HG02970 (cell line): ENCODE measurements at regions not wholly inside any gene's neighbourhood (a gene's known extent, or its start where the extent isn't known, plus 50 kb on each side); places are given as distances from the start of the nearest gene placed in this dataset.
"Not testable (repeated sequence)": the region's sequence is repeated elsewhere in the genome, so short reads cannot be mapped to it uniquely, and the experiment has no call there.

ENCODE experiments used
- ATAC-seq: cut with Tn5 transposase; IDR thresholded peaks from one replicate; pipeline ENCODE4 v1.9.1; 2021; ENCODE audit warnings: mild to moderate bottlenecking, moderate library complexity, moderate number of reproducible peaks; ENCODE audit not compliant: unreplicated experiment, low FRiP score

DNA sequence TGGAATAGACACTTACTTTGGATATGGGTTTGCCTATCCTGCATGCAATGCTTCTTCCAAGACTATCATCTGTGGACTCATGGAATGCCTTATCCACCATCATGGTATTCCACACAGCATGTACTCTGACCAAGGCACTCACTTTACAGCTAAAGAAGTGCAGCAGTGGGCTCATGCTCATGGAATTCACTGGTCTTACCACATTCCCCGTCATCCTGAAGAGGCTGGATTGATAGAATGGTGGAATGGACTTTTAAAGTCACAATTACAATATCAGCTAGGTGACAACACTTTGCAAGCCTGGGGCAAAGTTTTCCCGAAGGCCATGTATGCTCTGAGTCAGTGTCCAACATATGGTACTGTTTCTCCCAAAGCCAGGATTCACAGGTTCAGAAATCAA is 199.1 kb downstream of the GJA1 start:
- ATAC-seq, result not testable (repeated sequence)

DNA sequence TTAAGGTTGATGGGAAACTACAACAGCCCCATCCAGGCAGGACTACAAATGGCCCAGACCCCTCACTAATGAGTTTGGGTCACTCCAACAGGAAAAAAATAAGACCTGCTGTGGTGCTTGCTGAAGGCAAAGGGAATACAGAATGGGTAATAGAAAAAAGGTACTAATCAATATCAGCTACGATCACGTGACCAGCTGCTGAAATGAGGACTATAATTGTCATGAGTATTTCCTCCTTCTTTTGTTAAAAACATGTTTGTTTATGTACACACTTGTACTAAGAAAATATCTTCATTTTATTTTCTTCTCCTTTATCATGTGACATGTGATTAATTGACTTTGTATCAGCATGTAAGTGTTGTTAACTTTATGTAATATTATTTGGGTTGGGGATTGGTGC is 199.9 kb downstream of the GJA1 start:
- no peak for ATAC-seq

DNA sequence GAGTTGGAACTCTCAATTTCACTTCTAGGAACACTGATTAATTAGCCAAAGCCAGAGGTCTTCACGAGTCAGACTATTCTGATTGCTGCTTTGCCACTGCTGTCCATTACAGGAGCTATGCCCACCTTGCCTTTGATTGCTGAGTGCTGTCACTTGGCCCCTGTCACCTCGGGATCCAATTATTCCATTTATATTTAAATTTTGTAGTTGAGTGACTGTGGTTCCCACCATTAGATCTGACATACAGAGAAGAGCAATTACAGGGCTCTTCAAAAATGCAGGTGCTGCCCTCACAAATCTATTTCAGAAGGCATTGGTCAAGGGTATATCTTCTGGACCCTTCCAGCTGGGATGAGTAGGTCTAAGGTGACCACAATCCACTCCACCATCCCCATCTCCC is 200.8 kb downstream of the GJA1 start:
- not testable (repeated sequence) for ATAC-seq

DNA sequence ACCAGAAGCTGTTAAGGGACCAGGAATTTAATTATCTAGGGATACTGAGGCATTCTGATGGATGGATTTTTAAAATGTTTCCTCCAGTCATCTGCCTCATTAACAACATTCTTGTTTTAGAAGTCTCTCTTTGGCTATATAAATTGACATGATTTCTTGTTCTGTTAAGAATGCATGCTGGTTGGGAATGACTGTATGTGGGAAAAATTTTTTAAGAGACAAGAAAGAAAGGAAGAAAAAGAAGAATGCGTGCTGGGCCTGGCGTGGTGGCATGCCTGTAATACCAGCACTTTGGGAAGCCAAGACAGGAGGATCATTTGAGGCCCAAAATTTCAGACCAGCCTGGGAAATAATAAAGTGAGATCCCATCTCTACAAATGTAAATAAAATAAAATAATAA is 203.6 kb downstream of the GJA1 start:
- no peak for ATAC-seq

DNA sequence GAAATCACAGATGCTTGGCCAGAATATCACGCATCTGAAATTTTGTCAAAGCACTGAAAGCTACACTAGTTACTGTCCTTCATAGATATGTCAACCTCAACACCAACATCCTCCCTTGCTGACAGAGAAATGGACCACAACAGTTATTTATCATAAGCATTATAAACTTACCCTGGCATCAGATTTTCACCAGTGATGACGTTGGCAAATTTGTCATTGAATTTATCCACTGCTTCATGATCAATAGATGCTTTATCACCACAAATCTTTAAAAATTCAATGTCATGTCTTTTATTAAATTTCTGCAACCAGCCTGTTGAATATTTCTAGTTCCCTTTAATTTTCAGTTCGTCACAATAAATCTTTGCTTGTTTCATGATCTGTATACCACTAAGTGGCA is 205.7 kb downstream of the GJA1 start:
- no peak for ATAC-seq

DNA sequence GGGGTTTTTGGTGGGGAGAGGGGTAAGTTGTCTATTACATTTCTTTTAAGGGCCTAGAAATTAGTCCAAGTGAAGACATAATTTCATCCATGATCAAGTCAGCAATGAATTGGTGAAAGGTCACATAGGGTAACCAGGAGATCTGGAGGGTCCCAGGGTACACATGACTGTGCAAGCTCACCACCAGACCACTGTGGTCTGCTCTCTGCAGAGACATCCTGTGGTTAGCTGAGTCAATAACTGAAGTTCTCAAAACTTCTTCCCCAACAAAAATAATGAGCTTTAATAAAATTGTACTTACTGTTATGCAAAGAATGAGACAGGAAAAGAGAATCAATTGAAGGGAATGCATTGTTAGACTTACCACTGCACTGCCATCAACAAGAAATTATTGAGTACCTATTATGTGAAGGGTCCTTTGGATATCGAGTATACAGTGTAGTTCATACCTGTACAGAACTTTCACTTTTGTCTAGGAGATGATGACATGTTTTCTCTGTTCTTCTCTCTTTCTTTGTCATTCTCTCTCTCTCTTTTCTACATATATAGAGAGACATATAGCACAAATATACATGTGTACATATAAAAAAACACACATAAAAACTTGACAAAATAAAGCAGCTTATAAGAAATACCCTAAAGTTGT is 209.8 kb downstream of the GJA1 start:
- no peak for ATAC-seq

DNA sequence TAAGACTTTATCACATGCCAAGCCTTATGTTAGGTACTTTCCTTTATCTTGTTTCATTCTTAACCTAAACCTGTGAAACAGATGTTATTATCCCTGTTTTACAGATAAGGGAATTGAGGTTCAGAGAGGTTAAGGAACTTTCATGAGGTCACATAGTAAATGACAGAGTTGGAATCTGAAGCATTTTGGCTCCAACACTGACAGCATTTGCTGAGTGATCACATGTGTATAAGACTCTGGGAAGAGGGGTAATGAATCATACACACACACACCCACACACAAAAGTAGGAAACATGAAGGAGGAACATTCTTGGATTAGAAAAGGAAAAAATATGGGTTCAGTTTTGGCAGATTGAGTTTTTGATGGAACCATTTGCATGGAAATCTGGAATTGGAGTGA is 212.5 kb downstream of the GJA1 start:
- no peak for ATAC-seq

DNA sequence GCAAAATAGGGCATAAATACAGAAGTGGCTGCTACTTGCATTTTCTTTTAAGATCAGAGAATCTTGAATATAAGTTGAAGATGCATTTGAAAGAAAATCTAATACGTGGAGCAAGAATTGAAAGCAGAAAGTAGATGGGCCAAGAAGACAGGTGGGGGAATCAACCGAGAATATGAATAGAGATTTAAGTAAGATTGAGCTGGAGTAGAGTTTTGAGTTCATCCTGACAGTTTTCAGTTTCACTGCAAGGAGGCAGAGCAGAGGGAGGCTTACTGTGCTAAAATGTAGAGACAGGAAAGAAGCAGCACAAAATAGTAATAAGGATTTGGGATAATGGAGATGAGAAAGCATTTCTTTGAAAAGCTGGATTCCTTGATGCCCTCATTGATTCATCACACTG is 214.5 kb downstream of the GJA1 start:
- no peak for ATAC-seq

DNA sequence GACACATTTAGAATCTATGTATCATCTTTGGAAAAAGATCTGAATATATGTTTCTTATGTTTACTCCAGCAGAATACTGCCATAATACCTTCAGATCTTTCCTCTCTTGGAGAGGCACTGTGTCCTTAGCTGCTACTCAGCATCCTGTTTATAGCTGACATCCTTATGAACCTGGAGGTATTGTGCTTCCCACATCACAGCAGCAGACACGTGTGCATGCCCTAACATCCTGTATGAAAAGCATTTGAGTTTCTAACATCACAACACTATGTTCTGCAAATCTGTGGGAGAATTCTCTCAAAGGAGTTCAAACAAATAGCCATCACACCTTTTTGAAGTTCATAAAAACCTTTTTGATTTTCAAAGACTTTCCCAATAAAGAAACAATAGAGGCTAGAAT is 216.0 kb downstream of the GJA1 start:
- ATAC-seq, result no peak

DNA sequence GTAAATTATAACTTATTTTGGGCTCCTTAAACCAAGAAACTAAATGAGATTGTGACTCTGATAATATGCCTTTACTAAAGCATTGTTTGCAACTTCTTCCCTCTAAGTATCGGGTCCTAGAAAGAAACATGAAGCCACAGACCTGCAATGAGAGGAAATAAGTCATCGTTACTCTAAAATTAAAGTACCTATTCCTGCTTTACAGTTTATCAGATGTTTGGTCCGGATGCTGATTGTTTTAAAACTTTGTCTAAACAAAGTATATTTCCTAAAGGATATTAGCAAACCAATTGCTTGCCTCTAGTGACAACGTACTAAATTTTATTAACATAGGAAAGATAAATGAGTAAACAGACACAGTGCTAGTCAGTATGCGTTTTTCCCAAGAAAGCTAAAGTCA is 216.8 kb downstream of the GJA1 start:
- ATAC-seq, result no peak

DNA sequence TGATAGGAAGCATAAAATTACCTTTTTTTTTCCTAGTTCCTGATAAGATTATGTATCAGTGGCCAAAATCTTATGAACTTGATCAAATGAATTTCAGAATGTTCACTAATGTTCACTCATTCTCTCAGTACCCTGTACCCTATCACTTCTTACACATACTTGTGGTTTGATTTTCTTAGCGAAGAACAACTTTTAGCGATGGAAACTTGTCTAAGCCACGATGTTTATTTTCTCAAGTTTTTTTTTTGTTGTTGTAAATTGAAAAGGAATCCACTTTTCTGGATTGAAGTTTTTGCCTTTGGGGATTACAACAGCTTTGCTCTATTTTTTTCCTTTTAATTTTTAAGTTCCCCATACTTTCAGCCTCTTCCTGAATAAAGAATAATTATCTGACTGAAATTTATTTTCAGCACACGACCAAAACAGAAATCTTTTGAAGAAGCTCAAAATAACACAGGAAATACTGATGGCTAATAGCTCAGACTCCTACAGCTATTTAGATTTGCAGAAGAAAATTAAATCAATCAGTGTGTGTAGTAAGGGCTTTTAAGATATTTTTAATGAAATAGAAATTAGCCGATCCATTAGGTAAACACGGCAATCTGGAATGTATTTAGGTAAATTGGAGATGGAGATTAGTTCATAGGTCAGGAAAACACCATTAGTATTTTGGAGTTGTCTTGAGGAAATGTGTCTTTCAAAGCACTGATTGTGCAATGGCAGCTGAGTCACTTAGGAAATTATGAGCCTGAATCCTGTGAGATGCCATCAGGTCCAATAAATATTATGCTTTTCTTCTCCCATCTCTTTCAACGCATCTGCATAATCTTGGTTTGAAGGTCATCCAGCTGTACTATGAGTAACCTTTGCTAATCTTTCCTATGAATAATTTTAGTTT is 217.5 kb downstream of the GJA1 start:
- no peak for ATAC-seq

DNA sequence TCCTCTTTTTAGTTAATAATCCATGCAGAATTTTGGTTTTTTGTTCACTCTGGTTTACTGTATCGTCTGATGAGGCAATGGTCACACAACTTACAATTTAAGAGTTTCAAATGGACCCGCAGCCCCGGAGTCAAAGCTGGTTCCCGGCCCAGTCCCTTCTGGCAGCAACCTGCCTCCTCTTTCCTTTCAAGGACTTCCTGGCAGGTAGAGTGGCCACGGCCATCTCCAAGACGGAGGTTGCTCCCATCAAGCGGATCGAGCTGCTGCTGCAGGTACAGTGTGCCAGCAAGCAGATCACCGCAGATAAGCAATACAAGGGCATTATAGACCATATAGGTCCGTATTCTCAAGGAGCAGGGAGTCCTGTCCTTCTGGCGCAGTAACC is 218.2 kb downstream of the GJA1 start:
- ATAC-seq, result no peak

DNA sequence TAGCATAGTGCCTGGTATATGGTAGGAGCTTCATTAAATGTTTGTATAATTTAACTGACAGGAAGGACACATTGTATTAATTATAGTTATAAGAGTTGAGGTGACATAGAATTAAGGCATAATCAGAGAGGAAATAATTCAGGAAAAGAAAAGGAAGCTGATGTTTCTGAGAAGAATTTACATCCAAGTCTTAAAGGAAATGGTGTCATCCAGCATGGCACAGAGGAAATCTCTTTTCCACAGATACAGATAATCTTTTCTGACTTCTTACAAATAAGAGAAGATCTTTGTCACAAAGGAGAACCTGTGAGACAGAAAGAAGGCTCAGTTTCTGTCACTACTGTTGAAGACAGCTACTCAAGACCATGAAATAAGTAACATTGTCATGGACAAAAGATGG is 222.5 kb downstream of the GJA1 start:
- no peak for ATAC-seq

DNA sequence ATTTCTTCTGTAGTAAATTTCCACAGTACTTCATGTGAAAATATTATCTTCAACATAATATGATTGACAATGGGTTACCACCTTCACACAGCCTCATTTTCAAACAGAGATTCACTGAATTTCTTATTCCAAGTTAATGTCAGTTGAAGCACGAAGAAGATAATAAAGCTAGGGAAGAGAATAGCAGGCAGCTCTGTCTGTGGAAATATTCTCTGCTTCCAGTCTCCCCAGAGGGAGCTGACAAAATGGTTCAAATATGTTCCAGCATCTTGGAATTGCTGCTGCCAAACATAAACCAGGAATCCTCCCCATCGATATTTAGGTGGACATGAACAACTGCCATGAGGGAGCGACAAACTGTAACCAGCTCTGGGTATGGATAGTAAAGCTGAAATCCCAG is 224.8 kb downstream of the GJA1 start:
- ATAC-seq, result no peak

DNA sequence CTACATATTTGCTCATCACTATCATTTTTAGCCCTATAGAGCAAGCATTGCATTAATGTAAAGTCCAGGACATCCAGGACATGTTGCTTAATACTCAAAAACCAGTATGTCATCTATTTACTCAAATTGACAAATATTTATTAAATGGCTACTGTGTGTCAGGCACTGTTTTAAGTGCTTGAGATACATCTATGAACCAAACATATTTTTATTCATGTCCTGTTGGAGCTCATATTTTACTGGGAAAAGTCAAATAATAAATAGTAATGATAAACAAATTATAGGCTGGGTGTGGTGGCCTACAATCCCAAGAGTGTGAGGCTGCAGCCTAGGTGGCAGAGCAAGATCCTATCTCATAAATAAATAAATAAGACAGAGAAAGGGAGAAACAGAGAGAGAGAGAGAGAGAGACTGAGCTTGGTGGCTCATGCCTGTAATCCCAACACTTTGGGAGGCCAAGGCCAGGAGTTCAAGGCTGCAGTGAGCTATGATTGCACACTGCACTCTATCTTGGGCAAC is 227.9 kb downstream of the GJA1 start:
- ATAC-seq, result no peak

DNA sequence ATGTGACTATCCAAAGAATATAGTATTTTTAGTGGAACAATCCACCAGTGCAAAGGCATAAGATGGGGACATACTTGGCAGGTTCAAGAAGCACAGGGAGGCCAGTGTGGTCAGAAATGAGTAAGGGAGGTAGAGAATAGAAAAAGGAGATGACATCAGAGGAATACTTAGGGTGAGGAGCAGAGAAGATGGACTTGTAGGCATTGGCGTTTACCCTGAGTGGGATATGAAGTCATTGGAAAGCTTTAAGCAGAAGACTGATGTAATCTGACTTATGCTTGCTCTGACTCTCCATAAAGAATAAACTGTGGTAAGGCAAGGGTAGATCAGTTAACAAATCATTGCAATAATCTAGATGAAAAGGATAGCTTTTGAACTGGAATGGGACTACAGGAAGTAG is 228.7 kb downstream of the GJA1 start:
- ATAC-seq, result no peak

DNA sequence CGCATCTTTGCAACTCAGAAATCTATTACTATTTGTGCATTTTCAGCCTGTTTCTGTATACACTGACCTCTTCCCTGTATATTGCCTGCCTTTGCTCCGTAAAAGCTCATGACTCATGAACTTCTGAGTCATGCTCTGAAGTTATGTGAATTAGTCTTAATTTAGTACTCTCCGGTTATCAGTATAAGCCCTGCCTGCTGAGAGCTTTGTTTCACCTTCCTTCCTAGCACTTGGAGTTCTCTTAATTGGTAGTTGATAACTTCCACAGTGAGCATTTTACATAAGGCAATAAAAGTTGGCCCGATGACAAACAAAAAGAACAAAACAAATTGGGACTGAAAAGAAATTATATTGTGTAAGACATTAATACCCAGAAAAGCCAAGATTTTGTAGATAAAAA is 231.4 kb downstream of the GJA1 start:
- ATAC-seq, result no peak

DNA sequence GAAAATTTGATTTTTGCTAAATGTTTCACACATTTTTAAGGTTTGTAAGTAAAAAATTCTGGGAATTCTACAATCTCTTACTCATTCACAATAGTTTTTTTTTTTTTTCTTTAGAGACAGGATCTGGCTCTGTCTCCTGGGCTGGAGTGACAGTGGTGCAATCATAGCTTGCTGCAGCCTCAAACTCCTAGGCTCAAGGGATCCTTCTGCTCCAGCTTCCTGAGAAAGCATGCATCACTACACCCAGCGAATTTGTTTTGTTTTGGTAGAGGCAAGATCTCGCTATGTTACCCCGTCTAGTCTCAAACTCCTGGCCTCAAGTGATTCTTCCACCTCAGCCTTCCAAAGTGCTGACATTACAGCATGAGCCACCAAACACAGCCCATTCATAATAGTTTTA is 232.8 kb downstream of the GJA1 start:
- ATAC-seq, result no peak

DNA sequence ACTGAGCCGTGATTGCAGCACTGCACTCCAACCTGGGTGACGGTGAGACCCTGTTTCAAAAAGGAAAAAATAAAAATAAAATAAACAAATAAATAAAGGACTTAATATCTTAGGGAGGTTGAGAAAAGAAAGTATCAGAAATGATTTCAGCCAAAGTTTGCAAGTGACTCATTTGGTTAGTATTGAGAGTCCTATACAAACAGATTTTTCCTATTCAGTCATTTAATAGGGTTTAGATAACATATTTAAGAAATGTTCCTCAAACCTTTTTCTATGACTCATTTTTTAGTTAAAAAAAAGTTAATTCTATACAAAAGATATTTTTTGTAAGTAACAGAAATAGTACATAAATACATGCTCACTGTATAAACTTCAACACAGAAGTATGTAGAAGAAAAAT is 235.1 kb downstream of the GJA1 start:
- ATAC-seq, result no peak

DNA sequence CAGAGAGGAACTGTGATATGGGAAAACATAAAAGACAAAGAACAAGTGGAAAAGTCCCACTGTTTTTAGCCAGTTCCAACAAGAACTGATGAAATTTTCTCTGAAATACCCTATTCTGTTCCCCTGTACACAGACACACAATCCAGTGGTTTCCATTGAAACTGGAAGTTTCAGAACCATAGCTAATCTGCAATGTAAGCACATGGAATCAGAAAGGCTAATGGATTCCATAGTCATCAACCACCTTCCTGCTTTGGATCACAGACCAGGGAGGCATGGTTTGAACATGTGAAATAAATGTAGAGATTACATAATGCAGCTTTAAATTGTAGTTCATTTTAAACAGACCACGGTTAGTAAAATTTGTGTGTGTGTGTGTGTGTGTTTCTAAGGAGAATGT is 242.1 kb downstream of the GJA1 start:
- ATAC-seq, result no peak

DNA sequence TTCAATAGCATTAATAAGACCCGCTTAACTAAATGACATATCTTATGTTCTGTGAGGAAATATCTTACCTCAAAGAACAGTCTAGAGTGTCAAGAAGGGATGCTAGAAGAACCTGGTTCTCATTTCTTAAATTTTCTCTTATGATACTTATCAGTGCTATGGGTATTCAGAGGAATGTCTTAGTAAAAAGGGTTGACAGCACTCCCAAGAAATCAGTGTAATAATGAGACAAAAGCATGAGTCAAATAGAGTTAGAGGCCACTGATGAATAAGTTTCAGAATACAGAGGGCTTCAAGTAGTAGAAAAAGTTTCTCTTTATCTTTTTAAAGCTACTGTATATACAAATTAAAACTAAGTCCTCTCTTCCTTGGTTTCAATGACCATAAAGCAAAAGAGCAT is 242.8 kb downstream of the GJA1 start:
- ATAC-seq, result no peak

DNA sequence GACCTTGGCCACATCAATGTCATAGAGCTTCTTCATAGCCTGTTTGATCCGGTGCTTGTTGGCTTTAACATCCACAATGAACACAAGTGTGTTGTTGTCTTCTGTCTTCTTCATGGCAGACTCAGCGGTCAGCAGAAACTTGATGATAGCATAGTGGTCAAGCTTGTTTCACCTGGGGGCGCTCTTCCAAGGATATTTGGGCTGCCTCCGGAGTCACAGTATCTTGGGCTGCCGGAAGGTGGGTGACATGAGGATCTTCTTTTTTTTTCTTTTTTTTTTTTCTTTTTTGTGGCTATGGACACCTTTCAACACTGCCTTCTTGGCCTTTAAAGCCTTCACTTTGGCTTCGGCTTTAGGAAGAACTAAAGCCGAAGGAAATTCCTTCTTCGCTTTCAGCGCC is 244.6 kb downstream of the GJA1 start:
- no peak for ATAC-seq
